ENCODE measurements at regions not wholly inside any gene's neighbourhood (a gene's known extent, or its start where the extent isn't known, plus 50 kb on each side); places are given as distances from the start of the nearest gene placed in this dataset.

DNA sequence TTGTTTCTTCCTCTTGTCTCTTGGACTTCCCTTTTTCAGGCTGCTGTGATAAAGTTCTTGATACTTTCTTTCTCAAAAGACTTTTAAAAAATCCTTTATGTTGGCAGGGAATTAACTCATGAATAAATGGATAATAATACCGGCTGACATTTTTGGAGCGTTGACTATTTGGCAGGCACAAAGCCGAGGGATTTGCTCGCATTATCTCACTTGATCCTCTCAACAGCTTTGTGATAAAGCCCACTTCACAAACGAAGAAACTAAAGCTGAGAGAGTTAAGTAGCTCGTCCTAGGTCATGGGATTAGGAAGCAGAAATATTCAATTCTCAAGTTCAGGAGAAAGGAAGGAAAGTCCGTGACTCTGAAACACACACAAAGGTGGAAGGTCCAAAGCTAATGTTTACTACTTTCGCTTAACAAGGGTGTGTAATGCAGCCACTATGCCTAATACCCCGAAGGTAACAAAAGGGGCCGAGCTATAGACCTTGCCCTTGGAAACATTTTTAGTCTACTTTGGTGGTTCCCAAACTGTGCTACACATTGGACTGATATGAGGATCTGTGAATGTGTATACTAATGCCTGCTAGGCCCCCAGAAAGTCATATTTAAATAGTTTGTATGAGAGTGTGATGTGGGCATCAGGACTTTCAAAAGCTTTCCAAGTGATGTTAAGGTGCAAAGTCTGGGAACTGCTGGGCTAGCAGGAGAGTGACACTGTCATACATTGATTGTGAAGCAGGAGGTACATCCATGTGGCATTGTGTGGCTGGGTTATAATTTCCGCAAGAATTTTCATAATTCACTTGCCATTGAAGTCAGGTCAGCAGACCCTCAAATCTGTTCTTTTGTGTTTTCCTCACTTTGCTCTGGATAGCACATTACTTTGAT, 508.4 kb downstream of the PLCL1 start:
- TF ChIP-seq, protein P1, sequence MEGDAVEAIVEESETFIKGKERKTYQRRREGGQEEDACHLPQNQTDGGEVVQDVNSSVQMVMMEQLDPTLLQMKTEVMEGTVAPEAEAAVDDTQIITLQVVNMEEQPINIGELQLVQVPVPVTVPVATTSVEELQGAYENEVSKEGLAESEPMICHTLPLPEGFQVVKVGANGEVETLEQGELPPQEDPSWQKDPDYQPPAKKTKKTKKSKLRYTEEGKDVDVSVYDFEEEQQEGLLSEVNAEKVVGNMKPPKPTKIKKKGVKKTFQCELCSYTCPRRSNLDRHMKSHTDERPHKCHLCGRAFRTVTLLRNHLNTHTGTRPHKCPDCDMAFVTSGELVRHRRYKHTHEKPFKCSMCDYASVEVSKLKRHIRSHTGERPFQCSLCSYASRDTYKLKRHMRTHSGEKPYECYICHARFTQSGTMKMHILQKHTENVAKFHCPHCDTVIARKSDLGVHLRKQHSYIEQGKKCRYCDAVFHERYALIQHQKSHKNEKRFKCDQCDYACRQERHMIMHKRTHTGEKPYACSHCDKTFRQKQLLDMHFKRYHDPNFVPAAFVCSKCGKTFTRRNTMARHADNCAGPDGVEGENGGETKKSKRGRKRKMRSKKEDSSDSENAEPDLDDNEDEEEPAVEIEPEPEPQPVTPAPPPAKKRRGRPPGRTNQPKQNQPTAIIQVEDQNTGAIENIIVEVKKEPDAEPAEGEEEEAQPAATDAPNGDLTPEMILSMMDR (IDR thresholded peaks at IDR 0.05; ENCODE audit: low read depth, low read length, missing input control) = no peak
- TF ChIP-seq ZBTB33 (IDR thresholded peaks at IDR 0.05) = no peak
- TF ChIP-seq, protein P2, sequence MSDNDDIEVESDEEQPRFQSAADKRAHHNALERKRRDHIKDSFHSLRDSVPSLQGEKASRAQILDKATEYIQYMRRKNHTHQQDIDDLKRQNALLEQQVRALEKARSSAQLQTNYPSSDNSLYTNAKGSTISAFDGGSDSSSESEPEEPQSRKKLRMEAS (IDR thresholded peaks at IDR 0.05) = no peak

All from liver (tissue), 2 donors.